GM12878 (cell line): ENCODE measurements at regions not wholly inside any gene's neighbourhood (a gene's known extent, or its start where the extent isn't known, plus 50 kb on each side); places are given as distances from the start of the nearest gene placed in this dataset.

Experiments
- ATAC-seq: fragments of 200-7000 bp; cut with Tn5 transposase; 3 replicates; pipeline ENCODE4 v1.9.1; 2020; ENCODE audit warnings: mild to moderate bottlenecking, moderate library complexity
- BruUV-seq: library from RNA; stranded (reverse); fragments of 400-500 nt; replicated peaks from 2 replicates; lab custom pipeline; 2021; lab: Mats Ljungman, UMichigan
- CTCF ChIA-PET: fragments of 300-600 bp; sonication (Branson Sonifier 250); formaldehyde crosslinking; extraction: SDS; loops from one replicate; lab custom pipeline; 2021; ENCODE audit warnings: inconsistent platforms; lab: Yijun Ruan, JAX
- POLR2A ChIA-PET: fragments of 350-600 bp; formaldehyde crosslinking; extraction: SDS; loops from one replicate; lab custom pipeline; 2021; ENCODE audit warnings: inconsistent platforms; lab: Charles Lee
- RAD21 ChIA-PET: fragments of 300-600 bp; sonication (Branson Sonifier 250); formaldehyde crosslinking; loops from one replicate; lab custom pipeline; 2023; ENCODE audit warnings: antibody characterized with exemption; ENCODE audit not compliant: unreplicated experiment; lab: Charles Lee
- SMC1A ChIA-PET: fragments of 300-600 bp; sonication (Branson Sonifier 250); formaldehyde crosslinking; loops from one replicate; lab custom pipeline; 2023; ENCODE audit not compliant: unreplicated experiment, uncharacterized antibody; lab: Charles Lee
- DNase-seq: peaks from one replicate; pipeline ENCODE4 v3.0.0-alpha.2; 2011; ENCODE audit warnings: low read depth, low spot score
- FAIRE-seq: peaks from 3 replicates; lab custom pipeline; 2011; peaks lifted over from hg19 to GRCh38; lab: Jason Lieb, UNC
- H2AFZ ChIP-seq: 2 replicates; pipeline ENCODE4 v1.6.0; 2011; ENCODE audit warnings: low read depth, low read length, control low read depth; ENCODE audit not compliant: control insufficient read depth
- H3K27ac ChIP-seq: 2 replicates; pipeline ENCODE4 v1.5.1; 2011; ENCODE audit warnings: control low read depth; ENCODE audit not compliant: control insufficient read depth, insufficient read depth
- H3K27me3 ChIP-seq, 2 experiments: replicated peaks in 1 of 2; 2 replicates each; pipeline versions ENCODE4 v1.6.0 to v1.6.1; 2011; ENCODE audit warnings: low read length in 1 of 2; ENCODE audit not compliant: control insufficient read depth in 2 of 2, insufficient read depth in 2 of 2
- H3K36me3 ChIP-seq, 2 experiments: 2 replicates each; pipeline ENCODE4 v1.5.1; 2011; ENCODE audit warnings: low read length in 1 of 2; ENCODE audit not compliant: control insufficient read depth in 2 of 2, insufficient read depth in 2 of 2
- H3K4me1 ChIP-seq: 2 replicates; pipeline ENCODE4 v1.6.1; 2011; ENCODE audit warnings: mild to moderate bottlenecking, low read length, moderate library complexity, mixed read lengths; ENCODE audit not compliant: control insufficient read depth, insufficient read depth
- H3K4me2 ChIP-seq: 2 replicates; pipeline ENCODE4 v1.6.0; 2011; ENCODE audit warnings: control low read depth; ENCODE audit not compliant: control insufficient read depth, insufficient read depth
- H3K4me3 ChIP-seq: fragments of 200-600 bp; sonication (generic); 2 replicates; pipeline ENCODE4 v1.5.1; 2016
- H3K79me2 ChIP-seq: 2 replicates; pipeline ENCODE4 v1.6.0; 2011; ENCODE audit warnings: low read length; ENCODE audit not compliant: control insufficient read depth, insufficient read depth
- H3K9ac ChIP-seq: 2 replicates; pipeline ENCODE4 v1.8.0; 2011; ENCODE audit warnings: low read length, control low read depth, mixed read lengths; ENCODE audit not compliant: control insufficient read depth, insufficient read depth
- H3K9me3 ChIP-seq: replicated peaks from 3 replicates; pipeline ENCODE4 v1.5.1; 2011; ENCODE audit warnings: mild to moderate bottlenecking, low read length; ENCODE audit not compliant: control insufficient read depth, insufficient read depth
- H4K20me1 ChIP-seq: 2 replicates; pipeline ENCODE4 v1.6.0; 2011; ENCODE audit not compliant: control insufficient read depth, insufficient read depth
- BRCA1 ChIP-seq: IDR thresholded peaks from 2 replicates; pipeline ENCODE4 v1.6.1; 2011; ENCODE audit warnings: low read depth, low read length, improper control_type of control experiment
- CEBPZ ChIP-seq: fragments of 150-350 bp; IDR thresholded peaks from 2 replicates; pipeline ENCODE4 v1.6.1; 2016; ENCODE audit warnings: low read depth, low read length
- E4F1 ChIP-seq: fragments of 450-650 bp; IDR thresholded peaks from 2 replicates; pipeline ENCODE4 v1.6.1; 2018; ENCODE audit warnings: borderline replicate concordance, mild to moderate bottlenecking; ENCODE audit not compliant: partially characterized antibody
- TAF1 ChIP-seq: IDR thresholded peaks from 2 replicates; pipeline ENCODE4 v1.6.1; 2011; ENCODE audit warnings: mild to moderate bottlenecking, low read depth, low read length, borderline replicate concordance
- ZNF384 ChIP-seq: IDR thresholded peaks from 2 replicates; pipeline ENCODE4 v1.6.1; 2012; ENCODE audit warnings: low read depth, mild to moderate bottlenecking, low read length, improper control_type of control experiment, borderline replicate concordance
- WGBS: methylation state at CpG from one replicate; pipeline ENCODE4 v1.1.6; 2016; ENCODE audit warnings: low lambda C conversion rate; ENCODE audit not compliant: insufficient replicate concordance, insufficient coverage; ENCODE audit errors: missing lambda C conversion rate; 5-methylcytosine and 5-hydroxymethylcytosine counted together
- in situ Hi-C: fragments of 300-500 bp; cut with MboI; formaldehyde crosslinking; loops from 9 replicates; pipeline ENCODE4 v1.14.3; 2018; ENCODE audit warnings: mixed read lengths
- intact Hi-C: fragments of 100-400 bp; cut with micrococcal nuclease; formaldehyde crosslinking; loops from one replicate; pipeline ENCODE4 v1.14.2; 2022; ENCODE audit not compliant: unreplicated experiment

- TF ChIP-seq CEBPZ (no peak), BRCA1 (no peak)
Observed at GRCh38 chr18:25743646-25744151, 346.7 kb downstream of the SS18 start (continued).

- TF ChIP-seq ZNF384 = no peak
- TF ChIP-seq E4F1 = no peak
- TF ChIP-seq TAF1 = no peak
- Histone ChIP-seq H3K27ac (no peak overlapping the region), H3K4me1 (no peaks in the 10 kb centered on the region), H3K79me2 (no peaks in the 10 kb centered on the region), H3K36me3 (no peaks in the 10 kb centered on the region), H4K20me1 (no peaks in the 10 kb centered on the region), H2AFZ (no peak overlapping the region), H3K9ac (no peak overlapping the region), H3K4me3 (no peak overlapping the region), H3K27me3 (no peaks in the 10 kb centered on the region; a peak in 1 of 4 replicates), H3K9me3 (no peaks in the 10 kb centered on the region), H3K4me2 (no peak overlapping the region)
- in situ Hi-C loops = no loop called here
- CTCF ChIA-PET = no interaction called here
- intact Hi-C loops = no loop called here
- BruUV-seq = no TSS peak
- SMC1A ChIA-PET = no interaction called here
- RAD21 ChIA-PET = no interaction called here
- no peak for FAIRE-seq
- DNase-seq = no peak
- WGBS = 21% methylated on average over 2 of the region's 2 CpGs
- POLR2A ChIA-PET = no interaction called here
- no peak for ATAC-seq
Observed at GRCh38 chr18:25739376-25739775, 351.0 kb downstream of the SS18 start.
